Adrenal gland (tissue), 9 donors: ENCODE measurements at regions not wholly inside any gene's neighbourhood (a gene's known extent, or its start where the extent isn't known, plus 50 kb on each side); places are given as distances from the start of the nearest gene placed in this dataset.

Source experiments
- DNase-seq, 7 donors: peaks; one replicate each; pipeline ENCODE4 v3.0.0-alpha.2; 2019 to 2020
- H3K27ac ChIP-seq, 5 donors: fragments of 200-600 bp; sonication (generic) in 4 of 5; 1 replicate in 3 of 5; 2 replicates in 2 of 5; pipeline versions ENCODE4 v1.5.1 to v1.8.0; 2016 to 2020; ENCODE audit warnings: mild to moderate bottlenecking in 1 of 5
- H3K27me3 ChIP-seq: fragments of 200-600 bp; 2 replicates; pipeline ENCODE4 v1.8.0; 2021
- H3K36me3 ChIP-seq, 2 donors: fragments of 200-600 bp; replicated peaks in 1 of 2; 1 replicate in 1 of 2; 2 replicates in 1 of 2; pipeline versions ENCODE4 v1.5.1 to v1.8.0; 2018 to 2022
- H3K4me1 ChIP-seq, 2 donors: fragments of 200-600 bp; replicated peaks in 1 of 2; 1 replicate in 1 of 2; 2 replicates in 1 of 2; pipeline versions ENCODE4 v1.5.1 to v1.8.0; 2018 to 2021
- H3K4me3 ChIP-seq, 4 donors: fragments of 200-600 bp; sonication (generic) in 3 of 4; one replicate each; pipeline ENCODE4 v1.5.1; 2016 to 2018
- H3K9me3 ChIP-seq, 3 donors: fragments of 200-600 bp; sonication (generic) in 1 of 3; replicated peaks in 1 of 3; 1 replicate in 2 of 3; 2 replicates in 1 of 3; pipeline versions ENCODE4 v1.5.1 to v1.8.0; 2016 to 2021
- POLR2A ChIP-seq, 2 donors: fragments of 450-650 bp; IDR thresholded peaks; one replicate each; pipeline ENCODE4 v1.6.1; 2017; ENCODE audit warnings: antibody characterized with exemption in 2 of 2, mild to moderate bottlenecking in 2 of 2, moderate library complexity in 1 of 2
- WGBS, 4 donors: extraction: QIAGEN DNeasy Blood & Tissue Kit in 2 of 4; methylation state at CpG; one replicate each; pipeline versions ENCODE4 v1.1.5 to v1.1.7; 2013 to 2017; 5-methylcytosine and 5-hydroxymethylcytosine counted together
- intact Hi-C, 2 donors: fragments of 100-400 bp; cut with DNase I; formaldehyde crosslinking; loops; one replicate each; pipeline versions ENCODE4 v1.14.1 to v1.15.0; 2022 to 2023
- TF ChIP-seq, protein P1 (sequence below), 6 experiments: fragments of 450-650 bp in 4 of 6; fragments of 200-600 bp in 2 of 6; sonication (generic) in 1 of 6; IDR thresholded peaks; 1 replicate in 5 of 6; 2 replicates in 1 of 6; pipeline versions ENCODE4 v1.5.1 to v1.8.0; 2016 to 2021; ENCODE audit warnings: antibody characterized with exemption in 6 of 6, mild to moderate bottlenecking in 2 of 6, moderate library complexity in 1 of 6
- donor health status: healthy with polysubstance abuse.
- donor health status: Bipolar disorder and iron deficiency.
- donor health status: DM: yes; HTN: yes; CAD: no.
- donor health status: DM: no; HTN: no; CAD: no.
- donor health status: DM: no; HTN: no; CAD: no.

DNA sequence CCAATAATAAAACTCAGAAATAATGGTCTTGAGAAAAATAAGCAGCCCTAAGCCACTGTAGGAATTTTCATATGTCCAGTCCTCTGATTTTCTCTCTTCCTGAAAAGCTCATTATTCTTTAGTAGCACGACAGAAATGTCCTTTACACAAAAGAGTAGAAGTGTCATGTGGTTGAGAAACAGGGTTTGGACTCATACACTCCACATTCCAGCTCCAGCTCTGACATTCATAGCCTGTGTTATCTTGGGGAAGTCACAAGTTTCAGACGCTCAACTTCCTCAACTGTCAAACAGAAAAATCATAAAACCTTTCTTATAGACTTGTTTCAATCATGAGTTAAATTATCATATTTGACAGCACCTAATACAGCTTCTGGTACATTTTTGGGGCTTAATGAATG, 511.5 kb downstream of the TNS1 start:
- Histone ChIP-seq H3K4me3 (no peak overlapping the region), H3K27me3 (no peaks in the 10 kb centered on the region), H3K9me3 (no peaks in the 10 kb centered on the region), H3K4me1 (no peaks in the 10 kb centered on the region), H3K36me3 (no peaks in the 10 kb centered on the region), H3K27ac (no peak overlapping the region)
- intact Hi-C loops, result no loop called here
- TF ChIP-seq POLR2A (IDR thresholded peaks at IDR 0.05), result no peak
- TF ChIP-seq, protein P1, sequence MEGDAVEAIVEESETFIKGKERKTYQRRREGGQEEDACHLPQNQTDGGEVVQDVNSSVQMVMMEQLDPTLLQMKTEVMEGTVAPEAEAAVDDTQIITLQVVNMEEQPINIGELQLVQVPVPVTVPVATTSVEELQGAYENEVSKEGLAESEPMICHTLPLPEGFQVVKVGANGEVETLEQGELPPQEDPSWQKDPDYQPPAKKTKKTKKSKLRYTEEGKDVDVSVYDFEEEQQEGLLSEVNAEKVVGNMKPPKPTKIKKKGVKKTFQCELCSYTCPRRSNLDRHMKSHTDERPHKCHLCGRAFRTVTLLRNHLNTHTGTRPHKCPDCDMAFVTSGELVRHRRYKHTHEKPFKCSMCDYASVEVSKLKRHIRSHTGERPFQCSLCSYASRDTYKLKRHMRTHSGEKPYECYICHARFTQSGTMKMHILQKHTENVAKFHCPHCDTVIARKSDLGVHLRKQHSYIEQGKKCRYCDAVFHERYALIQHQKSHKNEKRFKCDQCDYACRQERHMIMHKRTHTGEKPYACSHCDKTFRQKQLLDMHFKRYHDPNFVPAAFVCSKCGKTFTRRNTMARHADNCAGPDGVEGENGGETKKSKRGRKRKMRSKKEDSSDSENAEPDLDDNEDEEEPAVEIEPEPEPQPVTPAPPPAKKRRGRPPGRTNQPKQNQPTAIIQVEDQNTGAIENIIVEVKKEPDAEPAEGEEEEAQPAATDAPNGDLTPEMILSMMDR (IDR thresholded peaks at IDR 0.05), result no peak
- 28 to 54% (median 43%) methylated on average over 2 of the region's 2 CpGs for WGBS, 4 donors
- DNase-seq, result no peak

DNA sequence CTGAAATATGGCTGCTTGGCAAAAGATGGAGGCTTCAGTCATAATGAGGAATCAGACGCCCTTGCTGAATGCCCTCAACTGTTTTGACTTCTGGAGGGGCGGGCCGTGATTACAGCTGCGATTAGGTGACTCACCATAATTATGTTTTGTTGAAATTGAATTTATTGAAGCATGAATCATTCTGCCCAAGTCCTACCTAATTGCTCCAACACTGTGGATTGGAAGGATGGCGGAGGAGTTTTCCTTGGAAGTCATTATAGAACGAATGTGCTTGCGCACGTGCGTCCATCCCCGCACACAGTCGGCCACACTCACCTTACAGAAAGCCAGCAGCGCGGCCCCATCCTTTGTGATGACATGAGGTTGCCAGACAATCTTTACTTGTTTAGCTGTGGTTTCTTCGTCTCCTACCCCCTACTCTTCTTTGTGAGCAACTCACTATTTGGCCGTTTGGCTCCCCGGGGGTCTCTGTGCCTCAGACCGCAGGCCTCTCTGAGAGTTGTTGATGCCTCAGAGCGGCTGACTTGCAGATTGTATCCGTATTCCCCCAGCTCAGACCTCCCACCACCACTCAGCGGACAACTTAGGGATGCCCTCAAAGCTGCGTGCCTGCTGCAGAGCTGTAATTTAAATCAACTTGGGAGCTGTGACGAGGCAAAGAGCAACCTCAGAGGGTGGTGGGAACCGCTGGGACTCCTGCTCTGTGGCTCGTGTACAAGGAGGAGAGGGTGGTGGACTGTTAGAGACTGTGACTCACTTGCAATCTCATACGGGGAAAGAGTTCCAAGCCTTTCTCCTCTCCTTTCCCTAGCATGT, 513.4 kb downstream of the TNS1 start:
- Histone ChIP-seq H3K9me3 (no peaks in the 10 kb centered on the region), H3K27me3 (no peaks in the 10 kb centered on the region), H3K36me3 (no peaks in the 10 kb centered on the region), H3K27ac (no peak overlapping the region), H3K4me1 (no peaks in the 10 kb centered on the region), H3K4me3 (no peak overlapping the region)
- DNase-seq, result peak in 1 of 7 donors; percentile 65
- no peak for TF ChIP-seq POLR2A (IDR thresholded peaks at IDR 0.05)
- TF ChIP-seq, protein P1 (IDR thresholded peaks at IDR 0.05), result no peak
- intact Hi-C loops, result no loop called here
- WGBS, 4 donors, result 81 to 88% (median 85%) methylated on average over 25 of the region's 25 CpGs

DNA sequence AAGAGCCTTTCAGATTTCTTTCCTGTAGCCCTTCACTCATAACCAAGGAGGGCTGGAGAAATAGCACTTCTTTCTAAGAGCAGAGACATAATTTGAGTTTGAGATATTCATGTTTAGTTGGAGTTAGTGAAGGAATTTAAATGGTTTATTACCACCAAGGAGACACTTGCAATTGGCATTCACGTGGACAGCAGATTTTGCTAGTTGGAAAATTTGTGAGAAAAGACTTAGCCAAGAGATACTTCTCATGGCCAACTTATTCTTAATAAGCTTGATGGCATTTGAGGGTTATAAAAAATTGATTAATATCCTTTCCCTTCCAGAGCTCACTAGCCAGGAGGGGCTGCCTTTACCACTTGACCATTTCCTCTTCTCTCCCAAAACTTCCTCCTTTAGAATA, 518.7 kb downstream of the TNS1 start:
- H3K27ac ChIP-seq, result no peak overlapping the region
- no peak overlapping the region for H3K4me3 ChIP-seq
- no peaks in the 10 kb centered on the region for H3K36me3 ChIP-seq
- WGBS, 4 donors, result 90 to 94% (median 92%) methylated on average over 1 of the region's 1 CpG
- no peaks in the 10 kb centered on the region for H3K27me3 ChIP-seq
- no peaks in the 10 kb centered on the region for H3K9me3 ChIP-seq
- intact Hi-C loops, result no loop called here
- H3K4me1 ChIP-seq, result no peaks in the 10 kb centered on the region
- no peak for DNase-seq
- TF ChIP-seq POLR2A (IDR thresholded peaks at IDR 0.05), result no peak
- TF ChIP-seq, protein P1 (IDR thresholded peaks at IDR 0.05), result no peak

DNA sequence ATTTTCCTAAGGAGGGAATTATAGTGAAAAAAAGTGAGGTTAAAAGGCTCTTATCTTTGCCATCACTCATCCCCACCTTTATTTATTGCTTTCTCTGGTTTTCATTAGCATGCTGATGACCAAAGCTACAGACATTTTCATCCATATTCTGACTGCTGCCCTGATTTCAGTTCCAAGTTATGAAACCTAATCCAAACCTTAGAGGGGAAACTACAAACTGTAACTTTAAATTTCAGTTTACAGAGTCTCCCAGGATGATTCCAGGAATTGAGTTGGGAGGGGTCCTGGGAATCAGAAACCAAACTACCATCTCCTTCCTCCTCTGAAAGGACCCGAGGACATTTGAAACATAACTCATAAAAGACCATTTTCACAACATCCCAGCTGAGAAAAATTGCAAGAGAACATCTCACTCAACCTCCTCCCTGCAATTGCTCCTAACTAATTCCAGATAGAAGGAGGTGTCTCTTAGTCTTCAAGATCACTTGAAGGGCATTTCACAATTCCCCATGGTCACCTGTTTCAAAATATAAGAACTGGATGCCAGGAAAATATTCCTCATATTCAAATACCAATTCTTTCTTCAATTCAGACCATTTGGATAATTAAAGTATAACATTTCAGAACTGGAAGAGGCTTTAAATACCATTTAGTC, 520.6 kb downstream of the TNS1 start:
- H3K9me3 ChIP-seq, result no peaks in the 10 kb centered on the region
- no peak overlapping the region for H3K4me3 ChIP-seq
- TF ChIP-seq, protein P1 (IDR thresholded peaks at IDR 0.05), result no peak
- no peak for TF ChIP-seq POLR2A (IDR thresholded peaks at IDR 0.05)
- intact Hi-C loops, result no loop called here
- H3K27ac ChIP-seq, result no peak overlapping the region
- DNase-seq, result no peak
- H3K36me3 ChIP-seq, result no peaks in the 10 kb centered on the region
- no peaks in the 10 kb centered on the region for H3K27me3 ChIP-seq
- H3K4me1 ChIP-seq, result no peaks in the 10 kb centered on the region
- 62 to 86% (median 71%) methylated on average over 1 of the region's 1 CpG for WGBS, 4 donors
